ENCODE measurements at regions not wholly inside any gene's neighbourhood (a gene's known extent, or its start where the extent isn't known, plus 50 kb on each side); places are given as distances from the start of the nearest gene placed in this dataset.

DNA sequence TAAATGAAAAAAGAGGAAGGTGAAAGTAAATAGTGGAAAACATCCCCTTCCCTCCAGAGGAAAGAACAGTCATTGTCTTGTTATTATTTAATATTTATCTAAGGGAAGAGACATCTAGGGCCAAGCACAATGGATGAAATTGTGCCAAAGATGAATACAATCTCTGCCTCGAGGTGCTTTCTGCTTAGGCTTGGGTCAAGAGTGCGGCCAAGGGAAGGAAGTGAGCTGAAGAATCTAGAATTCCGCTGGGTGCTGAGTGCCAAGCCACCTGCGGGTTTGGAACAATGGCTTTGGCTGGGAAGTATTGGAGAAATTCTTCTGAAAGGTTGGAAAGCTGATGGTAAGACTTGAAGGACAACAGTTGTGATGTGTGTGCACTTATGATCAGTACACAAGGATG, 531.3 kb upstream of the FZD8 start:
- DNase-seq (ENCODE audit: low read depth in 2 of 2), result no peak

GRCh38 chr10:36171953-36172940, 530.2 kb upstream of the FZD8 start:
- no peak for DNase-seq (ENCODE audit: low read depth in 2 of 2)

DNA sequence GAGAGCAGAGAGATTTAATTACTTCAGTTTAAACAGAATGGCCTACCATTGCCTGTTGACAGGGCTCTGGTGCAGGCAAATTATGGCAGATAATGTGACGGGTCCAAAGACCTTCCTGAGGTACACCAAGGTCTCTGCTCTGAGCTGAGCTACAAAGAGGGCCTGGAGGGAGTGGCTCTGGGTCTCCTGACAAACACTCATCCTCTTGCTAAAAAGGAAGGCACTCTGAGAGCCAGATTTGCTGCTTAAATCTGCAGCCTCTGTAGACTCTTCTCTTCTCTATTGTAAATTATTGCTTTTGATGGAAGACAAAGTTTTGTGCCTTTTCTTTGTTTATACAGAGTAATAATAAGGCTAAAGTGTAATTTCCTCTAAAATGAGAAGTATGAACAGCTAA, 529.5 kb upstream of the FZD8 start:
- no peak for DNase-seq (ENCODE audit: low read depth in 2 of 2)

- DNase-seq (ENCODE audit: low read depth in 2 of 2), result no peak
Measured at GRCh38 chr10:36170943-36171501, 528.9 kb upstream of the FZD8 start.

DNA sequence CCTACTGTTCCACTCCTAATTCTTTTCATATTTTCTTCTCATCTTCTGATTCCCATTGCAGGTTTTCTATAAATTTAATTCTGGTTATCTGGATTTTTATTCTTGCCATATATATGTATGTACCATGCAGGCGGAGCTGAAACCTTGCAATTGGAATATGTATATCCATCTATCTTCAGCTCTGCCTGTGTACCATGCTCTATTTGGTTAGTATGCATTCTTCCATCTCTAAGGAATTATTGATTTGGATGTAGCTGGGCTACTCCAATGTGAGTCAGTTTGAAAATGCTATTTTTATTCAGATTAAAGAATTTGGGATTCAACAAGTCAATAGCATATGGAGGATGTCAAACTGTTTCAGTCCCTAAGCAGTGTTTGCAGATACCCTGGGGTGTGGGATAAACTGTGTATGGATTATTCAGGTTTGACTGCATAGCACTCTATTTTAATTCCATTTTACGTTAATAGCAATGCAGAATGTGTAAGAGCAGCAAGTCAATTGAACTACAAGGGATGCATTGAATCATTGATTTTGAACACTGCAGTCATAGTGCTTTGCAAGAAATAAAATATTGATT, 528.1 kb upstream of the FZD8 start:
- no peak for DNase-seq (ENCODE audit: low read depth in 2 of 2)

- no peak for DNase-seq (ENCODE audit: low read depth in 2 of 2)
Measured at GRCh38 chr10:36168777-36169176, 526.7 kb upstream of the FZD8 start.

GRCh38 chr10:36164556-36165504, 522.7 kb upstream of the FZD8 start:
- no peak for DNase-seq (ENCODE audit: low read depth in 2 of 2)

GRCh38 chr10:36163827-36164226, 521.7 kb upstream of the FZD8 start:
- DNase-seq (ENCODE audit: low read depth in 2 of 2), result no peak

GRCh38 chr10:36157486-36157885, 515.4 kb upstream of the FZD8 start:
- no peak for DNase-seq (ENCODE audit: low read depth in 2 of 2)

- DNase-seq (ENCODE audit: low read depth in 2 of 2), result no peak
Measured at GRCh38 chr10:36148207-36148606, 506.1 kb upstream of the FZD8 start.

GRCh38 chr10:36147529-36147928, 505.4 kb upstream of the FZD8 start:
- DNase-seq (ENCODE audit: low read depth in 2 of 2), result no peak

DNA sequence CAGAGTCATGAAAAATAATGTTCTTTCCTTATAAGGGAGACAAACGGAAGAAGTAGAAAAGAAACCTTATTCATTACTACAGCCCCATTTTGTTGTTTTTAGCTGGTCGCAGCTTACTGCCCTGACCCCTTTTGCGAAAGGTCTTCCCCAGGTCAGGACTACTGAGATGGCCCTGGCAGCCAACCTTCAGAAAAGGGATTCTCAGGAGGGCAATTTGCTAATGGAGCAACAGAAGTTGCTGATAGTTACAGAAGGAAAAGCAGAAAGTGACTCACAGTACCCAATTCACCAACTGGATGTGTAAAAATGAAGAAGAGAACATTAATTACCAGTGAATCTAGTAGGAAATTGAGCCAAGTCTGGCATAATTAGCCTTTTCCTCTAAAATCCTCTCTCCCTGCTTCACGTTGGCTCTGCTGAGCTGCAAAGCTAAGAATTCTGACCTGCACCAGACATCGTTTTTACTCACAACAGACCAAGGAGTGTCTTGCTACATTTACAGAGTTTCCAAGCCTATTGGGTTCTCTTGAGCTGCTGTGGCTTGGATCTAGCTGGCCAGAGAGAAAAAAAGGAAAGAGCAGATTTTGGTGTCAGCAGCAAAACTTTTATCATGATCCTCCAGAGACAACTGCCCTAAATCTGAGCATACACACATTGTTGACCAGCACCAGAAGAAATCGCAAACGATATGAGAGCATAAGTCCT, 499.9 kb upstream of the FZD8 start:
- no peak for DNase-seq (ENCODE audit: low read depth in 2 of 2)

DNA sequence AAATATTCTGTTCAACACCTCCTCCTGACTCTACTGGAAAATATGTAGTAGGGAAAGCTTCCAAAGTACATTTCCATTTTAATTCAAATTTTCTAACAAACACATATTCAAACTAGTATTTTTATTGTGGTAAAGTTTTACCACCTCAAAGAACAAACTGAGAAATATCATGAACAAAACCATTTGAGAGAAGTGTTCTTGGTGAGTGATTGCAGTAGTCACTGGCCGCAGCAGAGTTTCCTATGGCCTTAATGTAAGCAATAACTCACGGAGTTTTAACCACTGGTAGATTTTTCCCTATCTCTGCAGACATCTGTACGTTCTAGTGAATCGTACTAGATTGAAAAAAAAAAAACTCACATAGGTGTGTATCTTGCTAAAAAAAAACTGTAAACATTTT, 487.0 kb upstream of the FZD8 start:
- no peak for DNase-seq (ENCODE audit: low read depth in 2 of 2)

DNA sequence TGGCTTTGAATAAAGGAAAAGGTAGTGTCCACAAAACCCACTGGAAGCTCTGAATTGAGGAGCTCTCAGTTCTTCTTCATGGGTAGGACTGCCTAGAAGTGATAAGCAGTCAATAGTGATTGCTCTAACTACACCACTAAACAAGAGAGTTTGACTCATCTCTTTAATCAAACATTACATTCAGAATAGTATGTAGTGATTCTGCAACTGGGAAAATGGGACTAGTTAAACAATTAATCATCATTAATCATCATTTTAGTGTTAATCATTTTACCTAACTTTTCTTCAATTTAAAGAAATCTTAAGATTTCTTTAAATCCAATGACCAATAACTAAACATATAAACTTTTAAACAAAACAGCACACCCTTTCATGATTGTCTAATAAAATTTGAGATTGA, 484.0 kb upstream of the FZD8 start:
- no peak for DNase-seq (ENCODE audit: low read depth in 2 of 2)

- no peak for DNase-seq (ENCODE audit: low read depth in 2 of 2)
Measured at GRCh38 chr10:36119455-36119854, 477.4 kb upstream of the FZD8 start.

DNA sequence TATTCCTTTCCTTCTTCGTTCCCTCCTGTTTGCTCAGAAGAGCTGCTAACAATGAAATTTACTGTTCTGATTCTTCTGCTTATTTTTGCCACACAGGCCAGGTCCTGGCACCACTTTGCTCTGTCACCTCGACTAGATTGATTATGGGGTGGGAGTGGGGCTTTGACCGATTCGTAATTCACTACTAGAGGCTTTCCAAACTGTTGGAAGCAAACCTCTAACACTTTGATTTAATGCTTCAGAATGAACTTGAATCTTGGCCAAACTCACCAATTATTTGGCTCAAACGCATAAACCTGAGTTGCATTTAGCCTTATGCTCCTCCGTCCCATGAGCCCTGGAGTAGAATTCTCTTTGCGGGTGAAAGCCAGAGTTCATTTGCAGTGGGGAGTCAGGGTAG, 476.2 kb upstream of the FZD8 start:
- DNase-seq (ENCODE audit: low read depth in 2 of 2), result no peak

DNA sequence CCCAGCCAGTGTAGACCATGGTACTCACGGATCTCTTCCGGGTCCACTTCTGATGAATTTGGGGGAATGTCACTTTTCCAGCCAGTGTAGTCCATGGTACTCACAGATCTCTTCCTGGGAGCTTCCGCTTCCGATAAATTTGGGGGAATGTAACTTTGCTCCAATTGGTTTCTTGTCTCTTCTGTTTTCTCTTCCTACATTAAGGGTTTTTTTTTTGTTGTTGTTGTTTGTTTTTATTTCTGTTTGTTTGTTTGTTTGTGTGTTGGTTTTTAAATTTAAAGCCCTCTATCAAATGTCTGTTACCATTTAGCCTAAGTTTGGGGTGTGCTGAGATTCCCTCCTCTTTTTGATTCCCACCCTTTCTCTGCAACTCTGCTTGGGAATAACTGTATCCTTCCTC, 475.8 kb upstream of the FZD8 start:
- DNase-seq (ENCODE audit: low read depth in 2 of 2), result no peak

DNA sequence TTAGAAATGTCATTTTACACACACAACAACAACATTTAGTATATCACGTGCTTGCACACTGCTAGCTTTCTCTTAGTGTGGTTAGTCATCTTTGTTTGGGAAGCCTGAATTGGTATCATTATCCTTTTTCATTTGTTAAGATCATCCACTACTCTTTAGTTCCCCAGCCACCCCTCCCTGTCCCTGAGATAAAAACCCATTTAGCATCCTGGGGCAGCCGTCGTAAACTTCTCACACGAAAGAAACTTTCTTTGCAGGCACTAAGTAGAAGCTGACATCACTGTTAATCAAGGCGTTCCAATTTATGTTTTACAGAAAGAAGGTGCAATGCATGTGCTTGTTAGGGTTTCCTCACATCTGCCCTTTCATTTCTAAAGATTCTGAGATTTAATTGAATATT, 475.1 kb upstream of the FZD8 start:
- no peak for DNase-seq (ENCODE audit: low read depth in 2 of 2)

DNA sequence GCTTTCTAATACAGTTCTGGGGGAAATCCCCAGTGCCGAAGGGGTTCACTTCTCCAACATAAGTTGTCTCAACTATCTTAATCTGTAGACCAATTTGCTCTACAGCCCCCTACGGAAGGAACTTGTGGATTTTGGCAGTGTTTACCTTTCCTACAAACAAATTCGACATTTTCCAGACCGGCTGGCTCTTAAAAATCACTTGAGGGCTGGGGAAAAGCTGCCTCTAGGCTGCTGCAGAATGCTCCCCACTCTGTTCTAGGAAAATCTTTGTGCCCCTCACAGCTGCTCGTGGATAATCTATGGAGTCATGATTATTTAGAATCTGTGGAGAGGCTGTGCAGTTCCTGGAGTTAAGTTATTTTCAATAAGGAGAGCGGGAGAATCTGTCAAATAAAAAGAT, 474.6 kb upstream of the FZD8 start:
- no peak for DNase-seq (ENCODE audit: low read depth in 2 of 2)

GRCh38 chr10:36116040-36116439, 473.9 kb upstream of the FZD8 start:
- no peak for DNase-seq (ENCODE audit: low read depth in 2 of 2)

GRCh38 chr10:36115364-36115763, 473.3 kb upstream of the FZD8 start:
- no peak for DNase-seq (ENCODE audit: low read depth in 2 of 2)

Data from stimulated activated CD4-positive, alpha-beta T cell treated with anti-CD3 and anti-CD28 coated beads, Interleukin-4, amount 100 ng/mL, for 48 hours (primary cell).